NCI-H2171 (cell line): ENCODE measurements at regions not wholly inside any gene's neighbourhood (a gene's known extent, or its start where the extent isn't known, plus 50 kb on each side); places are given as distances from the start of the nearest gene placed in this dataset.

Experiments used
- DNase-seq: peaks from one replicate; lab custom pipeline; 2025; lab: John Stamatoyannopoulos, UW

- DNase-seq: no peak
Measured at GRCh38 chr13:90168953-90169352, 1178.5 kb upstream of the MIR17HG start.

DNA sequence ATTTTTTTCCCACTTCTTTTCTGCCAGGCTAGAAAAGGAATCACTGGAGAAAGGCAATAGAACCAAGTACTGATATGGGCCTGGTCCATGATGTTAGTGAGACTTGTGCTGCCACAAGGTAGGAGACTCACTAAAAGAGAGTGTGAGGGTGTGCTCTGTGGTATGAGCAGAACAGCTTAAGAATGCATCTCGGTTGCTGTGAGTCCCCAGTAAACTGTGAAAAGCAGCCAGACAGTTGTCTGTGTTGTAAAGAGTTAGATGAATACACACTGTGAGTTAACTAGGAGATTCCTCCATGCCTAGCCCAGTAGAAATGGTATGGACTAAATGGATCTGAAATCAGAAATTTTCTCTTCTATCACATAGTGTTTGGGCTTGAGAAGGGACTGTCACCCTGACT lies 1177.3 kb upstream of the MIR17HG start:
- no peak for DNase-seq

GRCh38 chr13:90171649-90172048 lies 1175.8 kb upstream of the MIR17HG start:
- DNase-seq: no peak

GRCh38 chr13:90177512-90177911 lies 1170.0 kb upstream of the MIR17HG start:
- DNase-seq: no peak

DNA sequence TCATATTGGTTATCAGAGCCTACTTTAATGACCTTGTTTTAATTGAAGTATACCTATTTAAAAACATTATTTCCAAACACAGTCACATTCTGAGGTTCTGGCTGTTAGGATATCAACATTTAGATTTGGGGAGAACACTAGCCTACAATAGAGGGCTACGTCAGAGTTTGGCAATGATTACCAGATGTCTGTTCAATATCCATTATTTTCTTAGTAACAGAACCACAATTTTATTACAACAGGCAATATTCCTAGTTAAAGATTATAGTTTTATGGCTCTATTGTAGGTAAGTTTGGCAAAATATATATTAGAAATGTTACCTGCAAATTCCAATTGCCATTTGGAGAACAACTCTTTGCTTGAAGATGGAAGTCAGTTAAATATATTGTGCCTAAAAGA lies 1163.1 kb upstream of the MIR17HG start:
- no peak for DNase-seq

DNA sequence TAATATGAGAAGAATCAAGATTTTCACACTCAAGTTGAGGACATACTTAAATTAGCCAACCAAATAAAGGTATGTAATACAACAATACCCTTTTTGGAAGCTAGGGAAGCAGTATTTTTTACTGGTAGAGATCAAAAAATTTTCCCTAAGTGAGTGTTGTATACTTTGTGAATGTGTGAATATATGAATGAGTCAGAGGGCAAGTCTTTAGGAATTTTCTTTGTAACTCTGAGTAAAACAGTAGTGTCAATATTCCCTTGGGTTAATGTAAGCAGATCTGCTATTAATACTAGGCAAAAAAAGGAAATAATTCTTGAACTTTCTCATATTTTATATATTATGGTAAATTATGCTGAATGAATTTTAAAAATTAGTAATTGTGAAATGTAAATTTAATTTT lies 1161.8 kb upstream of the MIR17HG start:
- DNase-seq: no peak

- DNase-seq: no peak
Measured at GRCh38 chr13:90187478-90188350, 1159.8 kb upstream of the MIR17HG start.

GRCh38 chr13:90188351-90188636 lies 1159.2 kb upstream of the MIR17HG start:
- DNase-seq: no peak

DNA sequence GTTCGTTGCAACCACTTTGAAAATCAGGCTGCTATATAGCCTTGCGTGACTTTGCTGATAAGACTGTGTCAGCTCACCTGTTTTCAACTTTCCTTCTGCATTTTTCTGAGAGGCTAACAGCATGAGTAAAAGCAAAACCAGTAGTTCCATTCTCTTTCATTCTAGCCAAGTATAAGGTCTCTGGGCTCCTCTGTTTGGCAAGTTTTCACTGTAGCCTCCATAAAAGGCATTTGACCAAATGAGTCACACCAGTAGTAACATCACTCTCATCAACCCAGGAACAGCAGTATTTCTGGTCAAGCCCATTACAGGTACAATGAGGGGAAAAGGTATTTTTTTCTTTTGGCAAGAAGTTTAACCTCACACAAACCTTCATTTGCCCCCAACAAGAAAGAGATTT lies 1149.8 kb upstream of the MIR17HG start:
- no peak for DNase-seq

DNA sequence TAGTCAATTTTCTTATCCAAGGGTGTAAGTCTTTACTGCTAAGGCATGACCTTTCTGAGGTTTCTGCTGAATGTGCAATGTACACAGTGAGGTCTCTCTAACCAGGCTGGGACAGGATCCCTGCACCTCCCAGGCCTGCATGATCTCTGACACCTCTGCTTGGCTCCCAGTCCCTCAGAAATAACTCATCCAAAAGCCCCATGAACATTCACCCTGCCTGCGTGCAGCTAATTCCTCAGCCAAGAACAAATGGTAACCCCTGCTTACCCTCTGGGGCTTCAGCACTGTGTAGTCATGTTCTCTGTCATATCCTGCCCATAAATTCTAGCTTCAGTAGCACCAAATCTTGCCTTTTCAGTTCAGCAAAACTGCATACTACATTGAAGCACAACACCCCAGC lies 1146.3 kb upstream of the MIR17HG start:
- no peak for DNase-seq

DNA sequence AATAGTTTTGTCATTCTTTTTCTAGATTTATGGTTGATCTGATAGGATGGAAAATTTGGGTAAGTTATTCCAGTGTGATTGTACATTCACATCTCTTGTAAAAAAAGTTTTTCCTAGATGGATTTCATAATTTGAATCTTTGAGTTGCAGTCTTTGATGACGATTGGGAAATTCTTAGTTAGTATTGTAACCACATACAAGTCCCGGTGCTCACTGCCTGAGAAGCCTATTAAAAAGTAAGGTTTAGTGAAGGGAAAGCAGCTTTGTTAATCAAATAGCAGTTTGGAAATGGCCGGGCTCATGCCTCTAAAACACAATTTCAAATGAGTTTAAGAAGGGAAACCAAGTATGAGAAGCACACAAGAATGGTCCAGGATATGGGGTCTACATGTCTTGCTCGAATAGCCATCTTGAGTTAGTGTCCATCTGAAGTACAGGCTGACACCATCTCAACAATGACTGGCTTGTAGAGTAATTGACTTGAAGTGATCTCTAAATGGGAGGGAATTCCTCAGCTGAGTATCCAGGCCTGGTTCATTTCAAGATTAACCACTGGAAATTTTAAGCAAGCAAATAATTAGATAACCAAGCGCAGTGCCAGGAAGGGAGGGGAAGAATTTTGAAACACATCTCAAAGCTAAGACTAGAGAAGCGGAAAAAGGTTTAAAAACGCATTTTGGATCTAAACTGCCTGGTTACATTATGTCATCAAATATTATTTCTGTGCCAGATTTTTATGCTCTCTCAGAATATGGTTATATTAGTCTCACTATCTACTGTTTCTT lies 1145.6 kb upstream of the MIR17HG start:
- DNase-seq: no peak

DNA sequence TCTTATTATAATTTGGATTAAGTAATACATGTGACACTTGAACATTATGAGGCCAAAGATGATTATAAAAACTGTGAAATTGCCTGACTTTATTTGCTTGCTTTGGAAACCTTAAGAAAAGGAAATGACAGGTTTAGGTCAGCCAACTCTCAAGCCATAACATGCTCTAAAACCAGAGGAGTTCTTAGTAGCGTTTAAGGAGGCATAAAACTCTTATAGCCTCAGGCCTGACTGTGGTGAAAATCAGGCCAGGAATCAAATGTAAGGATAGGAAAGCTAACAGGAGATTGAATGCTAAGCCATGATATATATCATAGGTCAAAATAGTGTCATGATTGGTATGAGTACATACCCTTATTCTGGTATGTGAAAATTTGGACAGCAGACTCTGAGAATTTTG lies 1142.4 kb upstream of the MIR17HG start:
- no peak for DNase-seq

DNA sequence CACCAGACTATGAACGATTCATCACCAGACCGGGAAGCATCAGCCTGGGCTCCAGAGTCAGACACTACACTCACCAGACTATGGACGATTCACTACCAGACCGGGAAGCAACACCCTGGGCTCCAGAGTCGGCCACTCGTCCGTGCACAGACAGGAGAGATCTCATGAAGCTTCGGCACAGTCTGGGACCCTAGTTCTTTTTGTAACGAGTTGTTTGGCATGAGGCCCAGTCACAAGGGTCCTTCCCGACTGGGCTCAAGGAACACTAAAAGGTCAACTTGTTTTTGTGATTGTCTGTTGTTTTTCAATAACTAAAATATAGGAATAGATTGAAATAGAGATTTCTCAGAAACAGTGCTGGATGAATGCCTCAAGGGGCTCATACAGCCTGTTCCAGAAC lies 1141.6 kb upstream of the MIR17HG start:
- no peak for DNase-seq

GRCh38 chr13:90217275-90217674 lies 1130.2 kb upstream of the MIR17HG start:
- DNase-seq: no peak

DNA sequence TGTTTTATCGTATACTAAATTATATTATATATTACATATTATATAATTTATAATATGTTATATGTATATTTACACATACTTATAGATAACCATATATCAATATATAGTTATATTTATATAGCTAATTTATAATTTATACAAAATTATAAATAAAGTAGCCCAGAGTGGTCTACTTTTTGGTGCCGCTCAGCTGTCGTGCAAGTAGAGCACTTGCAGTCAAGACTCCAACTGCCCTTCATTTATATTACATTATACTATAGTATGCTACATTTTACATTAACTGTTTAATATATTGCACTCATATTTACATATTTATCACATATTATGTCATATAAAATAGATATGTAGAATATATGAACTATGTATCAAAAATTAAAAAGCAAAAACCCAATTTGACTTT lies 1124.7 kb upstream of the MIR17HG start:
- no peak for DNase-seq

DNA sequence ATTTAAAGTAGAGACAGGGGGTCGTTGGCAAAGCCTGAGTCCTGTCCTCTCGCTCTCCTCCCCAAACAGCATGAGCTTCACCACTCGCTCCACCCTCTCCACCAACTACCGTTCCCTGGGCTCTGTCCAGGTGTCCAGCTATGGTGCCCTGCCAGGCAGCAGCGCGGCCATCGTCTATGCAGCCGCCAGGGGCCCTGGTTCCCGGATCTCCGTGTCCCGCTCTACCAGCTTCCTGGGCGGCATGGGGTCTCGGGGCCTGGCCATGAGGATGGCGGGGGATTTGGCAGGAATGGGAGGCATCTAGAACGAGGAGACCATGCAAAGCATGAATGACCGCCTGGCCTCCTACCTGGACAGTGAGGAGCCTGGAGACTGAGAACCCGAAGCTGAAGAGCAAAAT lies 1117.2 kb upstream of the MIR17HG start:
- no peak for DNase-seq

- DNase-seq: no peak
Measured at GRCh38 chr13:90232291-90232690, 1115.2 kb upstream of the MIR17HG start.

- DNase-seq: no peak
Measured at GRCh38 chr13:90233933-90234672, 1113.4 kb upstream of the MIR17HG start.

DNA sequence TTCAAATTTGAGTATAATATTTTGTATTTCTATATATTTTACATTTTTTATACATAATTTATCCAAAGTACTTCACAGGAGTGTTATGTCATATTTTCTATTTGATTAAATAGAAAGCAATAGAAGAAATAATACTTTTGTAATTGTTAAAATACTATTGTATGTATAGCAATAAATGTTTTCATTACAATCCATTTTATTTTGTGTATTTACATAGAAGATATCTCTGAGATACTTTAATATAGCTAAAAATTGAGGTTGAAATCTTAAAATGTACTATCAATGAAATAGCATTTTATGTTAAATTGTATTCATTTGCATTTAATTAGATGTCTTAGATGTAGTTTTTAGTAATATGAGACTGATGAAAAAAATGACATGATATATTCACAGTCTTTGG lies 1109.6 kb upstream of the MIR17HG start:
- no peak for DNase-seq

GRCh38 chr13:90238413-90238812 lies 1109.1 kb upstream of the MIR17HG start:
- no peak for DNase-seq

DNA sequence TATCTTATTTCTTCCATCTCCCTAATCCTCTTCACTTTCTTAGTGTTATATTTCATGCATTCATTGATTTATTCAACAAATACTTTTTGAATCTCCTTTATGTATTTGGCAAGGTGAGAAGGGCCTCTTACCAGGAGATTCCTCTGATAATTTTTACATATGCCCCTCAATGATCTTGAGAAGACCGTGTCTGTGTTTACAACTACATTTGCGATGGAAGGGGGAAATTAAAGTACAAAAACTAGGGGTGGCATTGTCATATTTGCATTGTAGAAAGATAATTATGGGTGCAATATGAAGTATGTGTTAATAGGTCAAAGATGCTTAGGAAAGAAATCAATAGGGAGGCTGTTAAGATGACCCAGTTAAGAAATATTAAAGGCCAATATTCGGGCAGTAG lies 1108.4 kb upstream of the MIR17HG start:
- DNase-seq: no peak

DNA sequence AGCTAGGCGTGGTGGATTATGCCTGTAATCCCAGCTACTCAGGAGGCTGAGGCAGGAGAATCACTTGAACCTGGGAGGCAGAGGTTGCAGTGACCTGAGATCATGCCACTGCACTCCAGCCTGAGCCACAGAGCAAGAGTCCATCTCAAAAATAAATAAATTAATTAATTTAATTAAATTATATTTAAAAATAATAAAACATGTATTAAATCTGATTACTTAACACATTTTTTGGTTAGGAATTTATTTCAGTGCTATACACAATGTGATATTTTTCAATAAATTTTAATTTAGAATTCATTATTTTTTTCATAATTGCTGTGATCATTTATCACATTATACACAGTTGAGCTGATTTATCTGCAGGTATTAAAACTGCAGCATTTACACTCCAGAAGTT lies 1101.5 kb upstream of the MIR17HG start:
- DNase-seq: no peak
